Testis (tissue), 2 donors: ENCODE measurements at regions not wholly inside any gene's neighbourhood (a gene's known extent, or its start where the extent isn't known, plus 50 kb on each side); places are given as distances from the start of the nearest gene placed in this dataset.

ENCODE experiments used
- POLR2A ChIP-seq: fragments of 450-650 bp; IDR thresholded peaks from one replicate; pipeline ENCODE4 v1.6.1; 2017; ENCODE audit warnings: antibody characterized with exemption, mild to moderate bottlenecking, moderate library complexity
- TF ChIP-seq, protein P1 (sequence below), 3 experiments: fragments of 450-650 bp in 2 of 3; fragments of 200-600 bp in 1 of 3; sonication (generic) in 1 of 3; IDR thresholded peaks; one replicate each; pipeline ENCODE4 v1.5.1; 2016 to 2019; ENCODE audit warnings: antibody characterized with exemption in 3 of 3, mild to moderate bottlenecking in 2 of 3, moderate library complexity in 1 of 3

DNA sequence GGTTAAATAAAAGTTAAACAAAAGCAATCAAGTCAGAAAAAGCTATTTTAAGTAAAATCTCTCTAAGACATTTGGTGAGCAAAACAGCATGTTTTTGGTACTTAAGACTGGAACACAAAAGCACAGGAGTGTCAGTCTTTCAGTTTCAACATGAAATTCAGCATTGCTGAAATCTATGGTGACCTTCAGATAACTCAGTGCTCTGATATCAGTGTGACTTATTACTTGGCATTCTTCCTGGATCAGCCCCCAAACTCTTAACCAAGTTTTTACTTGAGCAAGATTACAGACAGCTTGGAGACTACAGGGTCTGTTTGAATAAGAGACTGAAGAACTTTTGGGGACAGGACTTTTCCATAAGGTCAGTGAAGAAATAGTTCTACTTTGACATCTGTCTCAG is 437.2 kb downstream of the RAPGEF2 start:
- TF ChIP-seq, protein P1, sequence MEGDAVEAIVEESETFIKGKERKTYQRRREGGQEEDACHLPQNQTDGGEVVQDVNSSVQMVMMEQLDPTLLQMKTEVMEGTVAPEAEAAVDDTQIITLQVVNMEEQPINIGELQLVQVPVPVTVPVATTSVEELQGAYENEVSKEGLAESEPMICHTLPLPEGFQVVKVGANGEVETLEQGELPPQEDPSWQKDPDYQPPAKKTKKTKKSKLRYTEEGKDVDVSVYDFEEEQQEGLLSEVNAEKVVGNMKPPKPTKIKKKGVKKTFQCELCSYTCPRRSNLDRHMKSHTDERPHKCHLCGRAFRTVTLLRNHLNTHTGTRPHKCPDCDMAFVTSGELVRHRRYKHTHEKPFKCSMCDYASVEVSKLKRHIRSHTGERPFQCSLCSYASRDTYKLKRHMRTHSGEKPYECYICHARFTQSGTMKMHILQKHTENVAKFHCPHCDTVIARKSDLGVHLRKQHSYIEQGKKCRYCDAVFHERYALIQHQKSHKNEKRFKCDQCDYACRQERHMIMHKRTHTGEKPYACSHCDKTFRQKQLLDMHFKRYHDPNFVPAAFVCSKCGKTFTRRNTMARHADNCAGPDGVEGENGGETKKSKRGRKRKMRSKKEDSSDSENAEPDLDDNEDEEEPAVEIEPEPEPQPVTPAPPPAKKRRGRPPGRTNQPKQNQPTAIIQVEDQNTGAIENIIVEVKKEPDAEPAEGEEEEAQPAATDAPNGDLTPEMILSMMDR (IDR thresholded peaks at IDR 0.05): no peak
- no peak for TF ChIP-seq POLR2A
